Upper lobe of left lung (tissue), 4 donors: ENCODE measurements at regions not wholly inside any gene's neighbourhood (a gene's known extent, or its start where the extent isn't known, plus 50 kb on each side); places are given as distances from the start of the nearest gene placed in this dataset.

Source experiments
- CTCF ChIP-seq, 6 experiments: fragments of 450-650 bp in 4 of 6; fragments of 200-600 bp in 2 of 6; sonication (generic) in 2 of 6; IDR thresholded peaks; one replicate each; pipeline ENCODE4 v1.5.1; 2016 to 2019; ENCODE audit warnings: antibody characterized with exemption in 6 of 6
- EP300 ChIP-seq, 4 donors: sonication (generic); formaldehyde crosslinking; IDR thresholded peaks; one replicate each; pipeline ENCODE4 v1.5.1; 2017; ENCODE audit warnings: antibody characterized with exemption in 4 of 4, control low read depth in 2 of 4
- POLR2A ChIP-seq, 4 donors: fragments of 450-650 bp; IDR thresholded peaks; one replicate each; pipeline ENCODE4 v1.5.1; 2016 to 2017; ENCODE audit warnings: antibody characterized with exemption in 4 of 4, mild to moderate bottlenecking in 2 of 4
- POLR2AphosphoS5 ChIP-seq, 2 donors: sonication (generic); formaldehyde crosslinking; IDR thresholded peaks; one replicate each; pipeline ENCODE4 v1.5.1; 2017; ENCODE audit warnings: antibody characterized with exemption in 2 of 2

GRCh38 chr13:105121221-105121620 lies 1414.2 kb downstream of the EFNB2 start:
- no peak for TF ChIP-seq POLR2A (IDR thresholded peaks at IDR 0.05)
- no peak for TF ChIP-seq CTCF (IDR thresholded peaks at IDR 0.05)
- no peak for TF ChIP-seq POLR2AphosphoS5 (IDR thresholded peaks at IDR 0.05)
- no peak for TF ChIP-seq EP300 (IDR thresholded peaks at IDR 0.05)
